Adrenal gland (tissue), 9 donors: ENCODE measurements at regions not wholly inside any gene's neighbourhood (a gene's known extent, or its start where the extent isn't known, plus 50 kb on each side); places are given as distances from the start of the nearest gene placed in this dataset.

ENCODE experiments used
- DNase-seq, 7 donors: peaks; one replicate each; pipeline ENCODE4 v3.0.0-alpha.2; 2019 to 2020
- H3K27ac ChIP-seq, 5 donors: fragments of 200-600 bp; sonication (generic) in 4 of 5; 1 replicate in 3 of 5; 2 replicates in 2 of 5; pipeline versions ENCODE4 v1.5.1 to v1.8.0; 2016 to 2020; ENCODE audit warnings: mild to moderate bottlenecking in 1 of 5
- H3K27me3 ChIP-seq: fragments of 200-600 bp; 2 replicates; pipeline ENCODE4 v1.8.0; 2021
- H3K36me3 ChIP-seq, 2 donors: fragments of 200-600 bp; replicated peaks in 1 of 2; 1 replicate in 1 of 2; 2 replicates in 1 of 2; pipeline versions ENCODE4 v1.5.1 to v1.8.0; 2018 to 2022
- H3K4me1 ChIP-seq, 2 donors: fragments of 200-600 bp; replicated peaks in 1 of 2; 1 replicate in 1 of 2; 2 replicates in 1 of 2; pipeline versions ENCODE4 v1.5.1 to v1.8.0; 2018 to 2021
- H3K4me3 ChIP-seq, 4 donors: fragments of 200-600 bp; sonication (generic) in 3 of 4; one replicate each; pipeline ENCODE4 v1.5.1; 2016 to 2018
- H3K9me3 ChIP-seq, 3 donors: fragments of 200-600 bp; sonication (generic) in 1 of 3; replicated peaks in 1 of 3; 1 replicate in 2 of 3; 2 replicates in 1 of 3; pipeline versions ENCODE4 v1.5.1 to v1.8.0; 2016 to 2021
- POLR2A ChIP-seq, 2 donors: fragments of 450-650 bp; IDR thresholded peaks; one replicate each; pipeline ENCODE4 v1.6.1; 2017; ENCODE audit warnings: antibody characterized with exemption in 2 of 2, mild to moderate bottlenecking in 2 of 2, moderate library complexity in 1 of 2
- WGBS, 4 donors: extraction: QIAGEN DNeasy Blood & Tissue Kit in 2 of 4; methylation state at CpG; one replicate each; pipeline versions ENCODE4 v1.1.5 to v1.1.7; 2013 to 2017; 5-methylcytosine and 5-hydroxymethylcytosine counted together
- intact Hi-C, 2 donors: fragments of 100-400 bp; cut with DNase I; formaldehyde crosslinking; loops; one replicate each; pipeline versions ENCODE4 v1.14.1 to v1.15.0; 2022 to 2023
- TF ChIP-seq, protein P1 (sequence below), 6 experiments: fragments of 450-650 bp in 4 of 6; fragments of 200-600 bp in 2 of 6; sonication (generic) in 1 of 6; IDR thresholded peaks; 1 replicate in 5 of 6; 2 replicates in 1 of 6; pipeline versions ENCODE4 v1.5.1 to v1.8.0; 2016 to 2021; ENCODE audit warnings: antibody characterized with exemption in 6 of 6, mild to moderate bottlenecking in 2 of 6, moderate library complexity in 1 of 6
- donor health status: healthy with polysubstance abuse.
- donor health status: Bipolar disorder and iron deficiency.
- donor health status: DM: yes; HTN: yes; CAD: no.
- donor health status: DM: no; HTN: no; CAD: no.
- donor health status: DM: no; HTN: no; CAD: no.

- WGBS, 4 donors: 28 to 53% (median 48%) methylated on average over 1 of the region's 1 CpG
- intact Hi-C loops: no loop called here
- DNase-seq: no peak
- no peaks in the 10 kb centered on the region for H3K36me3 ChIP-seq
- H3K4me3 ChIP-seq: no peak overlapping the region
- no peaks in the 10 kb centered on the region for H3K9me3 ChIP-seq
- no peaks in the 10 kb centered on the region for H3K27me3 ChIP-seq
- no peak for TF ChIP-seq POLR2A (IDR thresholded peaks at IDR 0.05)
- TF ChIP-seq, protein P1, sequence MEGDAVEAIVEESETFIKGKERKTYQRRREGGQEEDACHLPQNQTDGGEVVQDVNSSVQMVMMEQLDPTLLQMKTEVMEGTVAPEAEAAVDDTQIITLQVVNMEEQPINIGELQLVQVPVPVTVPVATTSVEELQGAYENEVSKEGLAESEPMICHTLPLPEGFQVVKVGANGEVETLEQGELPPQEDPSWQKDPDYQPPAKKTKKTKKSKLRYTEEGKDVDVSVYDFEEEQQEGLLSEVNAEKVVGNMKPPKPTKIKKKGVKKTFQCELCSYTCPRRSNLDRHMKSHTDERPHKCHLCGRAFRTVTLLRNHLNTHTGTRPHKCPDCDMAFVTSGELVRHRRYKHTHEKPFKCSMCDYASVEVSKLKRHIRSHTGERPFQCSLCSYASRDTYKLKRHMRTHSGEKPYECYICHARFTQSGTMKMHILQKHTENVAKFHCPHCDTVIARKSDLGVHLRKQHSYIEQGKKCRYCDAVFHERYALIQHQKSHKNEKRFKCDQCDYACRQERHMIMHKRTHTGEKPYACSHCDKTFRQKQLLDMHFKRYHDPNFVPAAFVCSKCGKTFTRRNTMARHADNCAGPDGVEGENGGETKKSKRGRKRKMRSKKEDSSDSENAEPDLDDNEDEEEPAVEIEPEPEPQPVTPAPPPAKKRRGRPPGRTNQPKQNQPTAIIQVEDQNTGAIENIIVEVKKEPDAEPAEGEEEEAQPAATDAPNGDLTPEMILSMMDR (IDR thresholded peaks at IDR 0.05): no peak
- no peaks in the 10 kb centered on the region for H3K4me1 ChIP-seq
- no peak overlapping the region for H3K27ac ChIP-seq
Observed at GRCh38 chr13:58097831-58098230, 466.3 kb downstream of the PCDH17 start.

DNA sequence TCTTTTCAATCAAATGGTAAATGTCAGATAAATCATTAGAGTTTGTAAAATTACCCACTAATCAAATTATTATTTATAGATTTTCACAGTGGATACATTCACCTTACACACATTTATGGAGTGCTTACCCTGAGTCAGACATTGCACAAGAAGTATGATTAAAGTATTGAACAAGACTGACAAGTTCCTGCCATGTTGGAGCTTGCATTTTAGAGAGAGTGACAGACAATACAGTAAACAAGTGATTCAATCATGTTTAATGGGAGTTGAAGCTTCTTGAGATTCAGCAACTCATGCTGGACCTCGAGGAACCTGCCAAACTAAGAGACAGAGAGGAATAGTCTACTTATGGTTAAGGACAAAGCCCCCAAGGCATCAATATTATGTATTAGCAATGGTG, 487.8 kb downstream of the PCDH17 start:
- Histone ChIP-seq H3K9me3 (no peaks in the 10 kb centered on the region), H3K4me1 (no peaks in the 10 kb centered on the region), H3K36me3 (no peaks in the 10 kb centered on the region), H3K27me3 (no peaks in the 10 kb centered on the region), H3K27ac (no peak overlapping the region), H3K4me3 (no peak overlapping the region)
- WGBS, 4 donors: 44 to 58% (median 54%) methylated on average over 1 of the region's 1 CpG
- no peak for TF ChIP-seq POLR2A (IDR thresholded peaks at IDR 0.05)
- DNase-seq: no peak
- intact Hi-C loops: no loop called here

GRCh38 chr13:58119804-58120203, 488.3 kb downstream of the PCDH17 start:
- intact Hi-C loops: no loop called here
- 48 to 53% (median 51%) methylated on average over 2 of the region's 2 CpGs for WGBS, 4 donors
- TF ChIP-seq, protein P1 (IDR thresholded peaks at IDR 0.05): no peak
- TF ChIP-seq POLR2A (IDR thresholded peaks at IDR 0.05): no peak
- no peak for DNase-seq
- Histone ChIP-seq H3K4me3 (no peak overlapping the region), H3K27ac (no peak overlapping the region), H3K9me3 (no peaks in the 10 kb centered on the region), H3K27me3 (no peaks in the 10 kb centered on the region), H3K36me3 (no peaks in the 10 kb centered on the region), H3K4me1 (no peaks in the 10 kb centered on the region)

- H3K4me1 ChIP-seq: no peaks in the 10 kb centered on the region
- no peak for DNase-seq
- H3K36me3 ChIP-seq: no peaks in the 10 kb centered on the region
- no peak overlapping the region for H3K27ac ChIP-seq
- intact Hi-C loops: no loop called here
- WGBS, 4 donors: 69 to 83% (median 76%) methylated on average over 2 of the region's 2 CpGs
- H3K9me3 ChIP-seq: no peaks in the 10 kb centered on the region
- no peak overlapping the region for H3K4me3 ChIP-seq
- TF ChIP-seq, protein P1 (IDR thresholded peaks at IDR 0.05): no peak
- TF ChIP-seq POLR2A (IDR thresholded peaks at IDR 0.05): no peak
- H3K27me3 ChIP-seq: no peaks in the 10 kb centered on the region
Observed at GRCh38 chr13:58126496-58126895, 495.0 kb downstream of the PCDH17 start.

DNA sequence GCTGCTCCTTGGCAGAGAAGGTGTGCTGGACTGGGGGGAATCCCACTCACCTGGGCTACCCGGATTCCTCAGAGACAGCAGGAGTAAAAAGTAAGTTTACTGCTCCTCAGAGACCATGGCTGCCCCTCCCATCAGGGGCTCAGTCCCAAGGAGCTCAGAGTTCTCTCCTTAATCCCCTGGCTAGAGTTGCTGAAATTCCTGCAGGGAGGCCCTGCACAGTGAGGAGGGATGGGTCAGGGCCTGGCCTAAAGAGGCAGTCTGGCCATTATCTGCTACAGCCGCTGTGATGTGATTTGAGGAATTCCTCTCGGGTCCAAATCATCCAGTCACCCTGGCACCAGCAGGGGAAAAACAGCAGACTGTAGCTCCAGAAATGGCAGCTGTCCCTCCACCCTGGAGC, 502.5 kb downstream of the PCDH17 start:
- WGBS, 4 donors: 64 to 73% (median 67%) methylated on average over 1 to 3 of the region's 3 CpGs

More for the DNA sequence above, 502.5 kb downstream of the PCDH17 start:
- Histone ChIP-seq H3K36me3 (no peaks in the 10 kb centered on the region), H3K27ac (no peak overlapping the region), H3K4me1 (no peaks in the 10 kb centered on the region), H3K4me3 (no peak overlapping the region), H3K9me3 (no peaks in the 10 kb centered on the region), H3K27me3 (no peaks in the 10 kb centered on the region)
- intact Hi-C loops: no loop called here
- TF ChIP-seq POLR2A (IDR thresholded peaks at IDR 0.05): no peak
- TF ChIP-seq, protein P1 (IDR thresholded peaks at IDR 0.05): no peak
- DNase-seq: no peak
